PC-3 (cell line): ENCODE measurements at regions not wholly inside any gene's neighbourhood (a gene's known extent, or its start where the extent isn't known, plus 50 kb on each side); places are given as distances from the start of the nearest gene placed in this dataset.
A peak's percentile ranks its signal among the peaks of the same experiment; 100 is the strongest.

ENCODE experiments used
- ATAC-seq: fragments of 200-7000 bp; cut with Tn5 transposase; 2 replicates; pipeline ENCODE4 v1.9.1; 2020; ENCODE audit warnings: mild to moderate bottlenecking, moderate library complexity
- BruUV-seq: library from RNA; stranded (reverse); fragments of 400-500 nt; replicated peaks from 2 replicates; lab custom pipeline; 2021; lab: Mats Ljungman, UMichigan
- CTCF ChIA-PET: fragments of 300-600 bp; sonication (Branson Sonifier 250); formaldehyde crosslinking; loops from one replicate; lab custom pipeline; 2022; ENCODE audit warnings: antibody characterized with exemption; lab: Charles Lee
- POLR2A ChIA-PET: fragments of 300-600 bp; sonication (Branson Sonifier 250); formaldehyde crosslinking; loops from one replicate; lab custom pipeline; 2022; ENCODE audit warnings: antibody characterized with exemption; ENCODE audit not compliant: unreplicated experiment; lab: Charles Lee
- DNase-seq: peaks from one replicate; pipeline ENCODE4 v3.0.0-alpha.2; 2015
- H2AFZ ChIP-seq: fragments of 300-600 bp; sonication (generic); 2 replicates; pipeline ENCODE4 v1.6.0; 2016; ENCODE audit warnings: antibody characterized with exemption, low read length
- H3F3A ChIP-seq: fragments of 300-600 bp; sonication (generic); one replicate; pipeline ENCODE4 v1.6.0; 2017; ENCODE audit warnings: antibody characterized with exemption, low read length, control low read depth, mild to moderate bottlenecking; ENCODE audit not compliant: unreplicated experiment
- H3K27ac ChIP-seq: fragments of 300-600 bp; sonication (generic); 2 replicates; pipeline ENCODE4 v1.5.1; 2016; ENCODE audit warnings: mild to moderate bottlenecking, low read length
- H3K27me3 ChIP-seq: fragments of 300-600 bp; sonication (generic); 2 replicates; pipeline ENCODE4 v1.6.1; 2016; ENCODE audit warnings: low read length, mixed read lengths
- H3K36me3 ChIP-seq: fragments of 300-600 bp; sonication (generic); 2 replicates; pipeline ENCODE4 v1.6.1; 2016; ENCODE audit warnings: low read depth, mixed run types, low read length, mixed read lengths
- H3K4me1 ChIP-seq: fragments of 300-600 bp; sonication (generic); 2 replicates; pipeline ENCODE4 v1.5.1; 2016; ENCODE audit warnings: low read length; ENCODE audit not compliant: insufficient read depth
- H3K4me2 ChIP-seq: fragments of 300-600 bp; sonication (generic); 2 replicates; pipeline ENCODE4 v1.6.0; 2016; ENCODE audit warnings: low read length
- H3K4me3 ChIP-seq: fragments of 300-600 bp; sonication (generic); 2 replicates; pipeline ENCODE4 v1.5.1; 2016; ENCODE audit warnings: mild to moderate bottlenecking, low read length, mixed read lengths
- H3K79me2 ChIP-seq: fragments of 300-600 bp; sonication (generic); 2 replicates; pipeline ENCODE4 v1.6.1; 2017; ENCODE audit warnings: low read length, mixed read lengths
- H3K9ac ChIP-seq: fragments of 300-600 bp; sonication (generic); 2 replicates; pipeline ENCODE4 v1.6.0; 2016; ENCODE audit warnings: mild to moderate bottlenecking, low read length
- H3K9me2 ChIP-seq: fragments of 300-600 bp; sonication (generic); replicated peaks from 2 replicates; pipeline ENCODE4 v1.6.1; 2016; ENCODE audit warnings: mixed run types, low read length, mixed read lengths
- H3K9me3 ChIP-seq: fragments of 300-600 bp; sonication (generic); 2 replicates; pipeline ENCODE4 v1.6.1; 2016; ENCODE audit warnings: low read length, mixed read lengths
- H4K20me1 ChIP-seq: fragments of 300-600 bp; sonication (generic); 2 replicates; pipeline ENCODE4 v1.6.1; 2016; ENCODE audit warnings: low read length, mixed read lengths
- CTCF ChIP-seq: fragments of 300-600 bp; sonication (generic); conservative IDR thresholded peaks from 2 replicates; pipeline ENCODE4 v1.5.1; 2017; ENCODE audit warnings: antibody characterized with exemption, low read depth, mild to moderate bottlenecking, low read length
- EZH2 ChIP-seq: fragments of 300-600 bp; sonication (generic); IDR thresholded peaks from one replicate; pipeline ENCODE4 v1.6.1; 2017; ENCODE audit warnings: antibody characterized with exemption, mild to moderate bottlenecking, low read length; ENCODE audit not compliant: unreplicated experiment
- EZH2phosphoT487 ChIP-seq: fragments of 300-600 bp; sonication (generic); IDR thresholded peaks from 2 replicates; pipeline ENCODE4 v1.6.1; 2018; ENCODE audit warnings: mild to moderate bottlenecking, antibody characterized with exemption, low read length, borderline replicate concordance
- intact Hi-C: fragments of 100-400 bp; cut with micrococcal nuclease; formaldehyde crosslinking; loops from 2 replicates; pipeline ENCODE4 v1.9.0; 2023

GRCh38 chr14:101072070-101072469 lies 168.5 kb upstream of the RTL1 start:
- ChIA-PET POLR2A (no interaction called here), CTCF (interaction anchor here (0.6 to 0.7 kb wide), 2 partner anchors 14 to 409 kb away, joined by 3 to 4 read pairs; no protein-coding TSS in a partner anchor)
- no peaks in the 10 kb centered on the region for H3K9me2 ChIP-seq
- no peak for ATAC-seq
- peak overlapping the region; percentile 72 for H2AFZ ChIP-seq
- H3K27me3 ChIP-seq, result no peaks in the 10 kb centered on the region
- no peaks in the 10 kb centered on the region for H4K20me1 ChIP-seq
- TF ChIP-seq EZH2, result no peak
- TF ChIP-seq CTCF, result no peak
- no peak for TF ChIP-seq EZH2phosphoT487
- no peak for DNase-seq
- peak overlapping the region; percentile 84 for H3K4me2 ChIP-seq
- BruUV-seq, result no TSS peak
- no peaks in the 10 kb centered on the region for H3K36me3 ChIP-seq
- H3K4me3 ChIP-seq, result no peak overlapping the region
- peak overlapping the region; percentile 87 for H3K27ac ChIP-seq
- intact Hi-C loops, result loop anchor here (2.0 to 5.0 kb wide), 3 partner anchors 79 to 405 kb away; no protein-coding TSS in a partner anchor
- no peaks in the 10 kb centered on the region for H3K79me2 ChIP-seq
- H3K4me1 ChIP-seq, result peaks cover 25% of the 10 kb centered on the region
- peak overlapping the region; percentile 71 for H3K9ac ChIP-seq
- no peaks in the 10 kb centered on the region for H3F3A ChIP-seq
- no peaks in the 10 kb centered on the region for H3K9me3 ChIP-seq

- H3K4me1 ChIP-seq, result peaks cover 25% of the 10 kb centered on the region
- peak overlapping the region; percentile 72 for H2AFZ ChIP-seq
- H3K27me3 ChIP-seq, result no peaks in the 10 kb centered on the region
- H3K36me3 ChIP-seq, result no peaks in the 10 kb centered on the region
- intact Hi-C loops, result loop anchor here (2.0 to 5.0 kb wide), 3 partner anchors 78 to 405 kb away; no protein-coding TSS in a partner anchor
- H3K9me2 ChIP-seq, result no peaks in the 10 kb centered on the region
- peak overlapping the region; percentile 71 for H3K9ac ChIP-seq
- peak overlapping the region; percentile 87 for H3K27ac ChIP-seq
- peak overlapping the region; percentile 84 for H3K4me2 ChIP-seq
- BruUV-seq, result no TSS peak
- H3F3A ChIP-seq, result no peaks in the 10 kb centered on the region
- no peaks in the 10 kb centered on the region for H3K9me3 ChIP-seq
- no peak for TF ChIP-seq EZH2phosphoT487
- DNase-seq (peak; percentile 14), ATAC-seq (peak; percentile 27)
- POLR2A ChIA-PET, result no interaction called here
- CTCF ChIA-PET, result interaction anchor here (0.6 to 0.7 kb wide), 2 partner anchors 14 to 408 kb away, joined by 3 to 4 read pairs; no protein-coding TSS in a partner anchor
- H3K79me2 ChIP-seq, result no peaks in the 10 kb centered on the region
- H3K4me3 ChIP-seq, result no peak overlapping the region; the same call in 1 of the 2 replicates
- no peaks in the 10 kb centered on the region for H4K20me1 ChIP-seq
These were observed 169.0 kb upstream of the RTL1 start for GRCh38 chr14:101072531-101072930.

- Histone ChIP-seq H3K4me3 (no peak overlapping the region; the same call in 1 of the 2 replicates), H3F3A (no peaks in the 10 kb centered on the region), H4K20me1 (no peaks in the 10 kb centered on the region), H3K27ac (peak overlapping the region; percentile 87), H3K4me1 (peaks cover 25% of the 10 kb centered on the region), H3K9ac (peak overlapping the region; percentile 71), H3K36me3 (no peaks in the 10 kb centered on the region), H2AFZ (peak overlapping the region; percentile 72), H3K9me2 (no peaks in the 10 kb centered on the region), H3K79me2 (no peaks in the 10 kb centered on the region), H3K4me2 (peak overlapping the region; percentile 84), H3K27me3 (no peaks in the 10 kb centered on the region), H3K9me3 (no peaks in the 10 kb centered on the region)
- peak; percentile 99 for DNase-seq
- TF ChIP-seq CTCF (peak; percentile 37), EZH2phosphoT487 (peak; percentile 87), EZH2 (no peak)
- intact Hi-C loops, result loop anchor here (2.0 to 5.0 kb wide), 3 partner anchors 78 to 404 kb away; no protein-coding TSS in a partner anchor
- ATAC-seq, result peak; percentile 96
- POLR2A ChIA-PET, result no interaction called here
- no TSS peak for BruUV-seq
- CTCF ChIA-PET, result interaction anchor here (0.6 to 0.7 kb wide), 2 partner anchors 15 to 408 kb away, joined by 3 to 4 read pairs; no protein-coding TSS in a partner anchor
These were observed 169.5 kb upstream of the RTL1 start for GRCh38 chr14:101072945-101073597.
